ENCODE measurements at regions not wholly inside any gene's neighbourhood (a gene's known extent, or its start where the extent isn't known, plus 50 kb on each side); places are given as distances from the start of the nearest gene placed in this dataset.

DNA sequence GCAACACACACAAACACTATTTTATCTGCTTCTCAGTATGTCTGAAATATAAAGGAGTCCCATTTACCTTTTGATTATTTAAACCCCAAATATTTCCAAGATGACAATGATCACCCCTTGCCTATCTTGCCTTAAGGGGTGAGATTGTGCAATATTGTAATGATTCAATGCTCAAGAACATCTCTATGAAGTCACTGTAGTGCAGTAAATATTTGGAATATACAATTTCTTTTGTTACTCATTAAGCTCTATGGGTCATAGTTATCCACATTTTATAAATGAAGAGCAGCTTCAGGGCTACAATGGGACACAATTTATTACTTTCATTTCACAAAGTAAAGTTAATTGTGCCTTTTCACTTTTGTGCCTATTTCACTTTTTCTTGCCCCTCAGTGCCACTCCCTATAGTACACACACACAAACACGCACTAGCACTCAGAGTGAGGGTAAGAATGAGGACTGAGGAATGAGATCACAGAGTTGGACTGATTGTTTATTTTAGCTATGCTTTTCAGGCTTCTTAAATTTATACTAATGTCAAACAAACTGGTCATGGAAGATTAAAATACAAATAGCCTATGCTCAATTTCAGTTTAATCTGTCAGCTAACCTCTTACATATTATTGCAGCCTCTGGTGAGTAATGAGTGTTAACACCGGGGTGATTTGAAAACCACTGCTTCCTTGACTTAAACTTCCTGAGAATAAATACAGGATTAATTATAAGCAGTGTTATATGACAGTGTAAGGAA is 521.0 kb upstream of the B3GALT2 start:
- Histone ChIP-seq H3K9me3 (peaks cover 12% of the 10 kb centered on the region; the same call in 2 of the 3 replicates), H3K4me1 (peaks cover 52% of the 10 kb centered on the region), H3K4me3 (peak overlapping the region; percentile 6; the same call in 1 of the 3 replicates), H3K4me2 (peak overlapping the region; percentile 71), H3K27ac (peak overlapping the region; percentile 78)
- DNase-seq (ENCODE audit: low read depth in 1 of 2, low spot score in 1 of 2) = peak in 1 of 2 experiments; percentile 88
- ChIA-PET CTCF (no interaction called here), POLR2A (no interaction called here)
- peak; percentile 92 to 96 for ATAC-seq
- peak; percentile 98 for FAIRE-seq
- 0% methylated on average over 2 of the region's 2 CpGs for WGBS (ENCODE audit: missing lambda C conversion rate)
- TF ChIP-seq ZSCAN20 (CRISPR knock-in tag; IDR thresholded peaks at IDR 0.05) (no peak), FOSB (CRISPR knock-in tag; IDR thresholded peaks at IDR 0.05) (no peak), HOXB13 (CRISPR knock-in tag; IDR thresholded peaks at IDR 0.05; ENCODE audit: low read depth) (no peak), E2F6 (IDR thresholded peaks at IDR 0.05; ENCODE audit: borderline replicate concordance, low read depth) (no peak), HEYL (CRISPR knock-in tag; IDR thresholded peaks at IDR 0.05) (no peak), RAD21 (conservative IDR thresholded peaks at IDR 0.05 in 1 of 2, IDR thresholded peaks at IDR 0.05 in 1 of 2) (peak; percentile 16 to 59; a peak in 4 of 5 replicates), NPAS2 (CRISPR knock-in tag; IDR thresholded peaks at IDR 0.05; ENCODE audit: borderline replicate concordance) (no peak), POLR2AphosphoS2 (conservative IDR thresholded peaks at IDR 0.05; ENCODE audit: low read length) (no peak), RFX5 (IDR thresholded peaks at IDR 0.05) (no peak), RNF2 (IDR thresholded peaks at IDR 0.05; ENCODE audit: borderline replicate concordance, low read depth) (no peak), CHD2 (IDR thresholded peaks at IDR 0.05; ENCODE audit: low read length, partially characterized antibody) (no peak), HOXA7 (CRISPR knock-in tag; IDR thresholded peaks at IDR 0.05) (no peak), TFCP2L1 (CRISPR knock-in tag; IDR thresholded peaks at IDR 0.05) (no peak), RCOR1 (IDR thresholded peaks at IDR 0.05; ENCODE audit: low read depth, low read length) (no peak), JUN (IDR thresholded peaks at IDR 0.05) (peak; percentile 77 to 93; a peak in 3 of 5 replicates), CBX8 (IDR thresholded peaks at IDR 0.05) (no peak), FOXS1 (CRISPR knock-in tag; IDR thresholded peaks at IDR 0.05) (0 out of 2 replicates have a peak, but pooled peaks have one; percentile 36), EHF (CRISPR knock-in tag; IDR thresholded peaks at IDR 0.05) (no peak; the same call in 1 of the 2 replicates), GATA3 (IDR thresholded peaks at IDR 0.05; ENCODE audit: borderline replicate concordance) (peak; percentile 89), NFE2L2 (conservative IDR thresholded peaks at IDR 0.05; ENCODE audit: low read length) (no peak), EP300 (IDR thresholded peaks at IDR 0.05) (peak; percentile 72 to 83; a peak in 4 of 5 replicates), MAFK (IDR thresholded peaks at IDR 0.05; ENCODE audit: partially characterized antibody) (no peak), RARB (CRISPR knock-in tag; IDR thresholded peaks at IDR 0.05) (peak; percentile 51; the same call in 1 of the 2 replicates), ZC3H11A (IDR thresholded peaks at IDR 0.05) (no peak), NR3C1 (IDR thresholded peaks at IDR 0.05) (no peak), EHMT2 (IDR thresholded peaks at IDR 0.05; ENCODE audit: low read depth) (no peak), CTCF (IDR thresholded peaks at IDR 0.05) (no peak), HMGXB4 (CRISPR knock-in tag; IDR thresholded peaks at IDR 0.05; ENCODE audit: borderline replicate concordance) (no peak), CBX2 (IDR thresholded peaks at IDR 0.05; ENCODE audit: borderline replicate concordance, low read depth) (no peak), BCL3 (IDR thresholded peaks at IDR 0.05) (peak; percentile 90; the same call in 2 of the 3 replicates), HDAC2 (IDR thresholded peaks at IDR 0.05) (no peak), POLR2A (IDR thresholded peaks at IDR 0.05; ENCODE audit: low read length) (no peak), MAZ (IDR thresholded peaks at IDR 0.05; ENCODE audit: borderline replicate concordance, low read depth, low read length) (no peak), CHD4 (IDR thresholded peaks at IDR 0.05; ENCODE audit: borderline replicate concordance) (no peak), ESRRA (IDR thresholded peaks at IDR 0.05; ENCODE audit: borderline replicate concordance, low read length) (no peak)
- TF ChIP-seq, protein P1, sequence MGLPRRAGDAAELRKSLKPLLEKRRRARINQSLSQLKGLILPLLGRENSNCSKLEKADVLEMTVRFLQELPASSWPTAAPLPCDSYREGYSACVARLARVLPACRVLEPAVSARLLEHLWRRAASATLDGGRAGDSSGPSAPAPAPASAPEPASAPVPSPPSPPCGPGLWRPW (IDR thresholded peaks at IDR 0.05) = peak; percentile 76
- TF ChIP-seq, protein P2, sequence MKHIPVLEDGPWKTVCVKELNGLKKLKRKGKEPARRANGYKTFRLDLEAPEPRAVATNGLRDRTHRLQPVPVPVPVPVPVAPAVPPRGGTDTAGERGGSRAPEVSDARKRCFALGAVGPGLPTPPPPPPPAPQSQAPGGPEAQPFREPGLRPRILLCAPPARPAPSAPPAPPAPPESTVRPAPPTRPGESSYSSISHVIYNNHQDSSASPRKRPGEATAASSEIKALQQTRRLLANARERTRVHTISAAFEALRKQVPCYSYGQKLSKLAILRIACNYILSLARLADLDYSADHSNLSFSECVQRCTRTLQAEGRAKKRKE (CRISPR knock-in tag; IDR thresholded peaks at IDR 0.05; ENCODE audit: low read depth) = no peak

Measured in A549 (cell line).